Effector memory CD8-positive, alpha-beta T cell (primary cell): ENCODE measurements at regions not wholly inside any gene's neighbourhood (a gene's known extent, or its start where the extent isn't known, plus 50 kb on each side); places are given as distances from the start of the nearest gene placed in this dataset.
"Not testable (repeated sequence)": the region's sequence is repeated elsewhere in the genome, so short reads cannot be mapped to it uniquely, and the experiment has no call there.

Experiments
- ATAC-seq: fragments of 150-1000 bp; cut with Tn5 transposase; replicated peaks from 2 replicates; pipeline ENCODE4 v1.10.0; 2021; ENCODE audit warnings: mild to moderate bottlenecking, moderate library complexity
- DNase-seq, 3 experiments: peaks; one replicate each; pipeline ENCODE4 v3.0.0; 2021
- H3K27ac Mint-ChIP-seq, 2 donors: one replicate each; pipeline ENCODE4 v1.8.0; 2022; ENCODE audit warnings: mild to moderate bottlenecking in 2 of 2, mixed read lengths in 2 of 2, moderate library complexity in 2 of 2
- H3K27me3 Mint-ChIP-seq, 2 donors: one replicate each; pipeline ENCODE4 v1.8.0; 2022; ENCODE audit warnings: mixed read lengths in 2 of 2
- H3K36me3 Mint-ChIP-seq: one replicate; pipeline ENCODE4 v1.8.0; 2022; ENCODE audit warnings: mild to moderate bottlenecking, moderate library complexity, mixed read lengths; ENCODE audit not compliant: insufficient read depth
- H3K4me1 Mint-ChIP-seq, 2 donors: one replicate each; pipeline ENCODE4 v1.8.0; 2022; ENCODE audit warnings: low read depth in 2 of 2, mixed read lengths in 2 of 2
- H3K4me3 Mint-ChIP-seq, 2 donors: one replicate each; pipeline ENCODE4 v1.8.0; 2022; ENCODE audit warnings: mild to moderate bottlenecking in 2 of 2, mixed read lengths in 2 of 2, moderate library complexity in 2 of 2
- H3K9me3 Mint-ChIP-seq, 2 donors: one replicate each; pipeline ENCODE4 v1.8.0; 2022; ENCODE audit warnings: mixed read lengths in 2 of 2

DNA sequence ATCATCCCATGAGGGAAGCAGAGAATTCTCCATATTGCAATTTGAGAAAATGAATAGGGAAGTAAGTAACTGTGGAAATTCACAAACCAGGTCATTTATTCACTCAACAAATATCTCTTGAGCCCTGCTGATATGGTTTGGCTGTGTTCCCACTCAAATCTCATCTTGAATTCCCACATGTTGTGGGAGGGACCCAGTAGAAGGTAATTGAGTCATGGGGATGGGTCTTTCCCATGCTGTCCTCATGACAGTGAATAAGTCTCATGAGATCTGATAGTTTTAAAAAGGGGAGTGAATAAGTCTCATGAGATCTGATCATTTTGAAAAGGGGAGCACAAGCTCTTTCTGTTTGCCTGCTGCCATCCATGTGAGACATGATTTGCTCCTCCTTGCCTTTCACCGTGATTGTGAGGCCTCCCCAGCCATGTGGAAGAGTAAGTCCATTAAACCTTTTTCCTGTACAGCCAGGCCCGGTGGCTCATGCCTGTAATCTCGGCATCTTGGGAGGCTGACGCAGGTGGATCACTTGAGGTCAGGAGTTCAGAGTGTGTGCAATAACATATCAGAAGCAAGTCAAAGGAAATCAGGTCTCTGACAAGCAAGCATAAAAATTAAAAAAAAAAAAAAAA is 193.2 kb downstream of the NDUFA10 start:
- no peak for ATAC-seq
- H3K27me3 Mint-ChIP-seq: peaks cover 7 to 23% of the 10 kb centered on the region in 2 donors
- no peaks in the 10 kb centered on the region for H3K9me3 Mint-ChIP-seq

DNA sequence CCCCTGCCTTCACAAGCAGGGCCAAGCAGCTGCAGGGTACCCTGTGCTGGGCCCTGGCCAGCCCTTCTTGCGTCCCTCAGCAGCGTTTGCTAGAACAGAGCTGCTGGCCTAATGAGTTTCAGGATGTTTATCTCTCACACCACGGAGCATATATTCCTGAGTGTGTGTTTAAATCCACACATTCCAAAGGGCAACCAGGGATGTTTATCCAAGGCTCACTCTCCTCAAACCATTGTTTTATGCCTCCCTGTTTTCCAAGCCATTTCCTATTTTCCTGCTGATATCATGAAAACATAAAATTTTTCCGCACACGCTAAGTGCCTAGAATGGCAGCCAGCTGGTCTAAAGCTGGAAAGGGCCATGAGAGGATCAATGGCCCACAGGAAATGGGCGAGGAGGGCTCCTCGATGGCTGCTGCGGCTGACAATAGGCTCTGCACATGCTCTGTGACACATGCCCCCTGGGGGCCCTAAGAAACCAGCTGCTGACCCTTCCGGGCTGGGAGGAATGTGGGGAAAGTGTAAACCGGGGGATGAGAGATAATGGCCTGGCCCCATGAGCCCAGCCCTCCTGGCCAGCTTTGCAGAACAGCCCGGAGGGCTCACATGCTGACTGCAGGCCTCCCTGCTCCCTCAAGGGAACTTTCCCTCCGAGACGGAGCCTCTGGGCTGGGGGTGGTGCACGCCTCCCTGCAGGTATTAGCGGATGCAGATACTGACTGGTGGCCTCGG is 194.0 kb downstream of the NDUFA10 start:
- Mint-ChIP-seq H3K4me1 (no peaks in the 10 kb centered on the region), H3K9me3 (no peaks in the 10 kb centered on the region), H3K27me3 (peaks cover 7 to 31% of the 10 kb centered on the region in 2 donors), H3K4me3 (no peak overlapping the region), H3K27ac (peak overlapping the region in 1 of 2 donors; percentile 35), H3K36me3 (no peaks in the 10 kb centered on the region)
- no peak for ATAC-seq
- no peak for DNase-seq

More for the DNA sequence above, 193.2 kb downstream of the NDUFA10 start:
- Mint-ChIP-seq H3K27ac (peak overlapping the region in 1 of 2 donors; percentile 35), H3K36me3 (no peaks in the 10 kb centered on the region), H3K4me3 (no peak overlapping the region), H3K4me1 (no peaks in the 10 kb centered on the region)
- DNase-seq: no peak

- Mint-ChIP-seq H3K27me3 (peaks cover 7 to 33% of the 10 kb centered on the region in 2 donors), H3K9me3 (no peaks in the 10 kb centered on the region), H3K36me3 (no peaks in the 10 kb centered on the region), H3K27ac (no peak overlapping the region), H3K4me3 (no peak overlapping the region), H3K4me1 (no peaks in the 10 kb centered on the region)
- DNase-seq (no peak), ATAC-seq (no peak)
These were observed 194.8 kb downstream of the NDUFA10 start for GRCh38 chr2:239830121-239831000.

GRCh38 chr2:239829326-239829725 is 195.8 kb downstream of the NDUFA10 start:
- ATAC-seq (no peak), DNase-seq (no peak)
- H3K36me3 Mint-ChIP-seq: no peaks in the 10 kb centered on the region
- no peak overlapping the region for H3K4me3 Mint-ChIP-seq
- peaks cover 0 to 2% of the 10 kb centered on the region in 2 donors for H3K4me1 Mint-ChIP-seq
- peaks cover 7 to 43% of the 10 kb centered on the region in 2 donors for H3K27me3 Mint-ChIP-seq
- no peak overlapping the region for H3K27ac Mint-ChIP-seq
- no peaks in the 10 kb centered on the region for H3K9me3 Mint-ChIP-seq

DNA sequence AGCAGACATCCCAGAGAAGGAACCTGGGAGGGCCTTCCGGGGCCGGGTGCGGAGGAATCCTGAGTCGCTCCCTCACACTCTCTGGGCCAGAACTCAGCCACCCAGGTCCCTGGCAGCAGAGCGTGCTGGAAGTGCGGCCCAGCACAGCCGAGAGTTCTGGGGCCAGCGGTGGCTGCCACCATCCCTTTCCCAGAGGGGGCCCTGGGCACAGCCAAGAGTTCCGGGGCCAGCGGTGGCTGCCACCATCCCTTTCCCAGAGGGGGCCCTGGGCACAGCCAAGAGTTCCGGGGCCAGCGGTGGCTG is 196.2 kb downstream of the NDUFA10 start:
- H3K4me3 Mint-ChIP-seq, H3K9me3 Mint-ChIP-seq, ATAC-seq, H3K27ac Mint-ChIP-seq, H3K4me1 Mint-ChIP-seq, DNase-seq, H3K36me3 Mint-ChIP-seq: not testable (repeated sequence)
- H3K27me3 Mint-ChIP-seq: peaks cover 7 to 44% of the 10 kb centered on the region in 2 donors

DNA sequence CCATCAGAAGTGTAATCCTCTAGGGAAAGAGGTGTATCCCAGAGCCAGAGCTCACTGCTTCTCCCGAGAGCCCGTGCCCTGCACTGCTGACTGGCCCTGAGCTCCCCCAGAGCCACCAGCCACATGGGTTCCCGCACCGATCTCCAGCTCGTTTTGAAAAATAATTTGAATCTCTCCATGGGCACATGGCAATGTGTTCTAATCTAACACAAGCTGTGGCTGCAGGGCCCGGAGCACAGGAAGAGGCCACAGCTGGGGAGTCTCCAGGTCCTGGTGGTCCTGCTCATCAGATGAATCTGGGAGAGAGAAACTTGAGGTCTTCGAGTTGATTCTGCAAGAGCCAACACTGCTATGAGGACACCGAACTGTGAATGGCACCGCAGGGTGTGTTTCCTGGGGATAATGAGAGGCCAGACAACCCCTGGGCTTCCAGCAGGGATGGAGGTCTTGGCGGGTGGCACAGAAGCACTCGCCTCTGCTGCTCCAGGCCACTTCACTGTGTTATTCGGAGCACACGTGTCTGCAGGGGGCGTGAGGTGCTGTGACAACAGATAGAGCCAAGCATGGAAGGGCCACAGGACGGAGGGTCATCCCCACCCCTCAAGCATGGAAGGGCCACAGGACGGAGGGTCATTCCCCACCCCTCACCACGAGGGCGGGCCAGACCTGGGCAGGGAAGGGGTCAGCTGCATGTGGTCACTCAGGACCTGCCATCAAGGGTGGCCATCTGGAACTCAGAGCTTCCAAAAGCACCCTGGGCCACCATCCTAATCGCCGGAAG is 196.8 kb downstream of the NDUFA10 start:
- H3K9me3 Mint-ChIP-seq: no peaks in the 10 kb centered on the region
- ATAC-seq: no peak
- no peak overlapping the region for H3K27ac Mint-ChIP-seq

DNA sequence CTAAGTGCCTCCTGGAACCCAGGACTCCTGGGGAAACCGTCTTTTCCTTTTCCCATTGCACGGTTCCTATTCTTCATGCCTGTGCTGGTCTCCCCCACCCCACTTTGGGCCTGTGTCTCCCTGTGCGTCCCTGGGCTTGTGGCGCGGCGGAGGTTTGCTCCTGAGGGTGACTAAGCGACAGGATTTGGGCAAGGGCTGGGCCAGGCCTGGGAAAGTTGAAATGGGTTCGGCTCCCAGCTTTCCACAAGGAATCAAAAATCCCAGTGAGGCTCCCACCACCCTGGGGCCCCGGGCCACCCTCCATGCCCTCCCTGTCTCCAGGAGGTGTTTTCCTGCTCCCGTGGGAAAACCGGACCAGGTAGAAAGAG is 197.6 kb downstream of the NDUFA10 start:
- no peaks in the 10 kb centered on the region for H3K36me3 Mint-ChIP-seq
- H3K9me3 Mint-ChIP-seq: no peaks in the 10 kb centered on the region
- ATAC-seq: no peak

More for the DNA sequence above, 196.8 kb downstream of the NDUFA10 start:
- no peaks in the 10 kb centered on the region for H3K36me3 Mint-ChIP-seq
- H3K4me3 Mint-ChIP-seq: no peak overlapping the region
- peaks cover 7 to 44% of the 10 kb centered on the region in 2 donors for H3K27me3 Mint-ChIP-seq
- no peak for DNase-seq
- H3K4me1 Mint-ChIP-seq: peaks cover 0 to 2% of the 10 kb centered on the region in 2 donors

DNA sequence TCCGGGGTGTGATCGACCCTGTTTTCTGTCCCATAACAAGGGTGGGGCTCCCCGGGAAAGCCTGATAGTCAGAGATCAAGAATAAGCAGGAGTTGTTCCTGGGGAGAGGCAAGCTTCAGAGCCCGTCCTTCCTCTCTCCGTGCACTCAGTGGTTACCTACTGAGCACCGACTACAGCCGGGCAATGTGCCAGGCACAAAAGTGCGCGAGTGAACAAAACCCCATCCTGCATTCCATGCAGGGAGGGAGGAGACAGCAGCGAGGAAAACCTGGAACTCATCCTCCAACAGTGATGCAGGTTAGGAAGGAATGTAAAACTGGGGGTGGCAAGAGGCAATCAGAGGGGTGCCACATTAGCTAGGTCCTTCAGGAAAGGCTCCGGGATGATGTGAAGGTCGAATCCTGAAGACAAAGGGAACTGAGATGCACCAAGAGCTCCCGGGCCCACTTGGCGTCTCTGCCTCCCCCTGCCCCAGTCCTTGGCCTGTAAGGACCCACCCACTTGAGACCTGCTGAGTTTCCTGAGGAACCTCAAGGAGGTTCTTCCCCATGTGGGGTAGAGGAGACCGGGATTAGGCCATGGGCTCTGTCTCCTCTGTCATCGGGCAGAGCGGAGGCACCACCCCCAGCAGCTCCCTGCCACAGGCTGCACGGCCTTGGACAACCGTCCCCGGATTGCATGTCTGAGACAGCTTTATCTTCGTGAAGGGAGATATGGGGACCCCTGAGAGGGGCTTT is 198.2 kb downstream of the NDUFA10 start:
- Mint-ChIP-seq H3K4me3 (no peak overlapping the region), H3K9me3 (no peaks in the 10 kb centered on the region), H3K4me1 (peaks cover 0 to 5% of the 10 kb centered on the region in 2 donors), H3K36me3 (no peaks in the 10 kb centered on the region), H3K27me3 (peaks cover 10 to 44% of the 10 kb centered on the region in 2 donors), H3K27ac (no peak overlapping the region)
- DNase-seq (no peak), ATAC-seq (no peak)

More for the DNA sequence above, 197.6 kb downstream of the NDUFA10 start:
- no peak overlapping the region for H3K27ac Mint-ChIP-seq
- DNase-seq: no peak
- H3K4me3 Mint-ChIP-seq: no peak overlapping the region
- peaks cover 4 to 44% of the 10 kb centered on the region in 2 donors for H3K27me3 Mint-ChIP-seq
- peaks cover 0 to 4% of the 10 kb centered on the region in 2 donors for H3K4me1 Mint-ChIP-seq

- Mint-ChIP-seq H3K36me3 (no peaks in the 10 kb centered on the region), H3K4me3 (no peak overlapping the region), H3K4me1 (peaks cover 0 to 7% of the 10 kb centered on the region in 2 donors), H3K9me3 (no peaks in the 10 kb centered on the region), H3K27me3 (peaks cover 16 to 48% of the 10 kb centered on the region in 2 donors), H3K27ac (no peak overlapping the region)
- DNase-seq: no peak
- no peak for ATAC-seq
These were observed 198.8 kb downstream of the NDUFA10 start for GRCh38 chr2:239826376-239826775.

DNA sequence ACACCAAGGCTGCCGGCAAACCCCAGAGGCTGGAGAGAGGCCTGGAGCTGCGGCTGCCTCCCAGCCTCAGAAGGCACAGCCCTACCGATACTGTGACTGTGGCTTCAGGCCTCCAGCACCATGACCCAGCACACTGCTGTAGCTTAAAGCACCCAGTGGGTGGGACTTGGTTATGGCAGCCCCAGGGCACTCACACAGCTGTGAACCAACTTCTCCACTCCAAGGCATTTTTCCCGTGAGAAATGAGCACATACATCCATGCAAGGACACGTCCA is 199.5 kb downstream of the NDUFA10 start:
- DNase-seq: no peak
- Mint-ChIP-seq H3K36me3 (no peaks in the 10 kb centered on the region), H3K4me1 (peaks cover 0 to 7% of the 10 kb centered on the region in 2 donors), H3K4me3 (no peak overlapping the region), H3K27me3 (peaks cover 19 to 55% of the 10 kb centered on the region in 2 donors), H3K9me3 (no peaks in the 10 kb centered on the region), H3K27ac (no peak overlapping the region)
- ATAC-seq: no peak

DNA sequence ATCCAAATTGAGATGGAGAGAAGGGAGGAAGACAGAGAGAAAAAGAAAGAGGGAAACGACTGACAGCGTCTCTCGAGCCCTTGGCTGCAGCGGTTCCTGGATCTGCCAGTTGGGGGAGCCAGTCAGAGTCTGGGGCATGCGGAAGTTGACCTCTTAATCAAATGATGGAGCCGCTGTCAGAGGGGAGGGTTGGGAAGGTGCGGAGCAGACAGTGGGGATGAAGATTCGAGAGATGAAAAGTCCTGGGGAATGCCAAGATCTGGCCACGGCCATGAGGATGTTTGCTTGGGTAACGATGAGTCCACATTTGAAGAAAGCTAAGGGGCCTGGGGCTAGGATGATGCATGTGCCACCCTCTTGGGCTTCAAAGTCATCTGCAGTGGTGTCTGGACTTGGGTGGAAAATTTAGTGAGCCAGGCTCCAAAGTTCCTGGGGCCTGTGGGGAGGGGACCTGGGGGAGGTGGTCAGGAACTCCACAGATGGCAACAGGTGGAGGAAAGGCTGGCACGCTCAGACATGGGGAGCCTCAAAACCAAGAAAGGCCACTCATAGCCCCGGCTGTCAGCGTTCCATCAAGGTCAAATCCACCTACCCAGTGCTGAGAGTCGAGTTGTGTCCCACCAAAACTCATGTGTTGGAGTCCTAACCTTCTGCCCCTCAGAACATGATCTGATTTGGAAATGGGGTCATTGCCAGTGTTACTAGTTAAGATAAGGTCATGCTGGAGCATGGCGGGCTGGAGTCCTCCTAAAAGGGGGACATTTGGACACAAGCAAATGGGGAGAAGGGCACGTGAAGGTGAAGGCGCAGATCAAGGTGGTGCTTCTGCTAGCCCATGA is 200.1 kb downstream of the NDUFA10 start:
- H3K27ac Mint-ChIP-seq: no peak overlapping the region
- no peak for DNase-seq
- no peak for ATAC-seq
- peaks cover 0 to 7% of the 10 kb centered on the region in 2 donors for H3K4me1 Mint-ChIP-seq
- peaks cover 25 to 60% of the 10 kb centered on the region in 2 donors for H3K27me3 Mint-ChIP-seq
- no peak overlapping the region for H3K4me3 Mint-ChIP-seq
- H3K36me3 Mint-ChIP-seq: no peaks in the 10 kb centered on the region
- no peaks in the 10 kb centered on the region for H3K9me3 Mint-ChIP-seq

GRCh38 chr2:239824046-239824694 is 201.0 kb downstream of the NDUFA10 start:
- H3K27ac Mint-ChIP-seq: peak overlapping the region in 1 of 2 donors; percentile 19
- peaks cover 28 to 70% of the 10 kb centered on the region in 2 donors for H3K27me3 Mint-ChIP-seq
- H3K9me3 Mint-ChIP-seq: no peaks in the 10 kb centered on the region
- DNase-seq: no peak
- H3K4me3 Mint-ChIP-seq: no peak overlapping the region
- H3K4me1 Mint-ChIP-seq: peaks cover 0 to 7% of the 10 kb centered on the region in 2 donors
- no peak for ATAC-seq
- H3K36me3 Mint-ChIP-seq: no peaks in the 10 kb centered on the region
